Loucy (cell line): ENCODE measurements at regions not wholly inside any gene's neighbourhood (a gene's known extent, or its start where the extent isn't known, plus 50 kb on each side); places are given as distances from the start of the nearest gene placed in this dataset.

Experiments used
- CTCF ChIP-seq: fragments of 200-600 bp; sonication (generic); conservative IDR thresholded peaks from 2 replicates; pipeline ENCODE4 v1.5.1; 2014; ENCODE audit warnings: mild to moderate bottlenecking, antibody characterized with exemption, low read length
- EZH2phosphoT487 ChIP-seq: fragments of 200-600 bp; IDR thresholded peaks from 2 replicates; pipeline ENCODE4 v1.6.1; 2018; ENCODE audit warnings: antibody characterized with exemption, mild to moderate bottlenecking, moderate library complexity, borderline replicate concordance

GRCh38 chr1:38656726-38657125 is 202.8 kb downstream of the RRAGC start:
- TF ChIP-seq EZH2phosphoT487, result no peak
- TF ChIP-seq CTCF, result no peak
